CD14-positive monocyte (primary cell): ENCODE measurements at regions not wholly inside any gene's neighbourhood (a gene's known extent, or its start where the extent isn't known, plus 50 kb on each side); places are given as distances from the start of the nearest gene placed in this dataset.

Experiments
- DNase-seq, 3 donors: peaks; one replicate each; pipeline ENCODE4 v3.0.0-alpha.2; 2011 to 2022
- H2AFZ ChIP-seq: 2 replicates; pipeline ENCODE4 v1.6.0; 2012; ENCODE audit warnings: mild to moderate bottlenecking, low read depth, low read length, inconsistent platforms; ENCODE audit not compliant: insufficient read depth, poor library complexity, severe bottlenecking
- H3K27ac ChIP-seq, 2 donors: 1 replicate in 1 of 2; 2 replicates in 1 of 2; pipeline ENCODE4 v1.5.1; 2012 to 2013; ENCODE audit warnings: low read length in 2 of 2, control low read depth in 1 of 2, inconsistent platforms in 1 of 2, low read depth in 1 of 2, mild to moderate bottlenecking in 1 of 2
- H3K27me3 ChIP-seq, 2 donors: one replicate each; pipeline versions ENCODE4 v1.6.0 to v1.6.1; 2011 to 2013; ENCODE audit warnings: low read length in 2 of 2; ENCODE audit not compliant: control insufficient read depth in 2 of 2, insufficient read depth in 2 of 2
- H3K36me3 ChIP-seq, 2 donors: replicated peaks in 1 of 2; 1 replicate in 1 of 2; 2 replicates in 1 of 2; pipeline versions ENCODE4 v1.5.1 to v1.6.1; 2012 to 2013; ENCODE audit warnings: low read length in 2 of 2, control low read depth in 1 of 2, inconsistent platforms in 1 of 2, mild to moderate bottlenecking in 1 of 2; ENCODE audit not compliant: insufficient read depth in 2 of 2, control insufficient read depth in 1 of 2
- H3K4me1 ChIP-seq, 2 donors: 1 replicate in 1 of 2; 2 replicates in 1 of 2; pipeline versions ENCODE4 v1.5.1 to v1.6.1; 2012 to 2013; ENCODE audit warnings: low read length in 2 of 2, control low read depth in 1 of 2, inconsistent platforms in 1 of 2, mild to moderate bottlenecking in 1 of 2, moderate library complexity in 1 of 2; ENCODE audit not compliant: insufficient read depth in 2 of 2, control insufficient read depth in 1 of 2
- H3K4me2 ChIP-seq: replicated peaks from 2 replicates; pipeline ENCODE3; 2012; ENCODE audit warnings: low read length, moderate library complexity, mild to moderate bottlenecking; ENCODE audit not compliant: poor library complexity, severe bottlenecking; ENCODE audit errors: extremely low read depth
- H3K4me3 ChIP-seq, 3 experiments: fragments of 200-600 bp in 1 of 3; sonication (generic) in 1 of 3; replicated peaks in 1 of 3; 1 replicate in 2 of 3; 2 replicates in 1 of 3; pipeline ENCODE4 v1.5.1; 2011 to 2013; ENCODE audit warnings: low read length in 3 of 3, mild to moderate bottlenecking in 3 of 3, control low read depth in 2 of 3, low read depth in 2 of 3, inconsistent platforms in 1 of 3, moderate library complexity in 1 of 3
- H3K79me2 ChIP-seq: 2 replicates; pipeline ENCODE4 v1.6.0; 2012; ENCODE audit warnings: mild to moderate bottlenecking, control low read depth, inconsistent platforms, low read length, moderate library complexity; ENCODE audit not compliant: insufficient read depth
- H3K9ac ChIP-seq: 2 replicates; pipeline ENCODE4 v1.6.0; 2017; ENCODE audit warnings: low read length, mild to moderate bottlenecking; ENCODE audit not compliant: insufficient read depth, poor library complexity, severe bottlenecking
- H3K9me3 ChIP-seq, 2 donors: replicated peaks in 1 of 2; 1 replicate in 1 of 2; 2 replicates in 1 of 2; pipeline versions ENCODE4 v1.5.1 to v1.6.1; 2012 to 2013; ENCODE audit warnings: low read length in 2 of 2, control low read depth in 1 of 2; ENCODE audit not compliant: control insufficient read depth in 1 of 2, insufficient read depth in 1 of 2
- H4K20me1 ChIP-seq: 2 replicates; pipeline ENCODE4 v1.6.0; 2012; ENCODE audit warnings: mild to moderate bottlenecking, low read length, control low read depth, moderate library complexity; ENCODE audit not compliant: insufficient read depth
- H3K27ac Mint-ChIP-seq, 7 donors: one replicate each; pipeline ENCODE4 v1.8.0; 2020; ENCODE audit warnings: mild to moderate bottlenecking in 7 of 7, mixed read lengths in 7 of 7, moderate library complexity in 6 of 7, inconsistent platforms in 2 of 7
- H3K27me3 Mint-ChIP-seq, 3 donors: one replicate each; pipeline ENCODE4 v1.8.0; 2021 to 2022; ENCODE audit warnings: low read depth in 3 of 3, mild to moderate bottlenecking in 3 of 3, mixed read lengths in 3 of 3, moderate library complexity in 3 of 3, inconsistent platforms in 1 of 3
- H3K36me3 Mint-ChIP-seq, 2 donors: one replicate each; pipeline ENCODE4 v1.8.0; 2020; ENCODE audit warnings: mixed read lengths in 2 of 2, inconsistent platforms in 1 of 2, mild to moderate bottlenecking in 1 of 2
- H3K4me1 Mint-ChIP-seq: one replicate; pipeline ENCODE4 v1.8.0; 2020; ENCODE audit warnings: mild to moderate bottlenecking, mixed read lengths
- H3K4me3 Mint-ChIP-seq, 2 donors: one replicate each; pipeline ENCODE4 v1.8.0; 2020; ENCODE audit warnings: mild to moderate bottlenecking in 2 of 2, mixed read lengths in 2 of 2, moderate library complexity in 1 of 2
- H3K9me3 Mint-ChIP-seq, 7 donors: one replicate each; pipeline ENCODE4 v1.8.0; 2020 to 2022; ENCODE audit warnings: mixed read lengths in 7 of 7, mild to moderate bottlenecking in 6 of 7, moderate library complexity in 6 of 7, inconsistent platforms in 2 of 7
- WGBS: methylation state at CpG from one replicate; pipeline ENCODE4 v1.1.5; 2013; ENCODE audit warnings: missing lambda C conversion rate; ENCODE audit not compliant: insufficient coverage; 5-methylcytosine and 5-hydroxymethylcytosine counted together
- intact Hi-C, 2 donors: fragments of 100-400 bp; cut with micrococcal nuclease; formaldehyde crosslinking; loops; one replicate each; pipeline versions ENCODE4 v1.15.0 to v1.15.1; 2023
- TF ChIP-seq, protein P1 (sequence below): fragments of 200-600 bp; IDR thresholded peaks from one replicate; pipeline ENCODE4 v1.8.0; 2022; ENCODE audit warnings: antibody characterized with exemption, mild to moderate bottlenecking

DNA sequence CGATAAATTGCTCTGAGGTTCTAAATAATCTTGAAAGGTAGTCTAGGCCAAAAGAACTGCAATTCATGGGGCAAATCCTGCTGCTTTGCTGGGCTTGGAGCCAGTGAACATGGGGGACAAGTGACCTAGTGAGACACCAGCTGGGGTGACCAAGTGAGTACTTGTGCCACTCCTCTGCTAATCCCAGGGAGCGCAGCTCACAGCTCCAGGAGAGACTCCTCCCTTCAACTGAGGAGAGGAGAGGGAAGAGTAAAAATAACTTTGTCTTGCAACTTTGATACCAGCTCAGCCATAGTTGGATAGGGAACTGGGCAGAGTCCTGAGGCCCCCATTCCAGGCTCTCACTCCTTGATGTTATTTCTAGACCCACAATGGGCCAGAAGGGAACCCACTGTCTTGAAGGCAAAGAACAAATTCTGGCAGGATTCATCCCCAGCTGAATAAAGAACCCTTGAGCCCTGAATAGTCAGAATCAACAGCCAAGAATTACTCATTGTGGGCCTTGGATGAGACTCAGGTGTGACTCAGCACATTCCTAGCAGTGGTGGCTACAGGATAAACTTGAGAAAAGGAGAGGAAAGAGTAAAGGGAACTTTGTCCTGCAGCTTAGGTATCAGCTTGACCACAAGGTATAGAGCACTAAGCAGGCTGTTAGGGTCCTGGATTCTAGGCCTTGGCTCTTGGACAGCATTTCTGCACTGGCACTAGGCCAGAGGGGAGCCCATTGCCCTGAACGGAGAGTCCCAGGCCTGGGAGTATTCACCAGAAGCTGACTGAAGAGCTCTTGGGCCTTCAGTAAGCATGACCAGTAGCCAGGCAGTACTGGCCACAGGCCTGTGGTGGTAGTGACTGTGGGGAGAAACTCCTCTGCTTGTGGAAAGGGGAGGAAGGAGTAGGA is 288.3 kb upstream of the CDH18 start:
- Mint-ChIP-seq H3K9me3 (peaks cover 2 to 10% (median 8%) of the 10 kb centered on the region in 7 donors), H3K27ac (peak overlapping the region in 1 of 7 donors; percentile 54), H3K4me3 (no peak overlapping the region), H3K36me3 (no peaks in the 10 kb centered on the region), H3K4me1 (no peaks in the 10 kb centered on the region), H3K27me3 (no peaks in the 10 kb centered on the region)
- Histone ChIP-seq H3K27me3 (no peaks in the 10 kb centered on the region), H3K79me2 (no peaks in the 10 kb centered on the region), H4K20me1 (no peaks in the 10 kb centered on the region), H3K4me2 (no peak overlapping the region), H2AFZ (no peak overlapping the region), H3K4me1 (no peaks in the 10 kb centered on the region), H3K4me3 (no peak overlapping the region), H3K36me3 (no peaks in the 10 kb centered on the region), H3K9me3 (peaks cover 16% of the 10 kb centered on the region in 2 donors), H3K27ac (no peak overlapping the region), H3K9ac (no peak overlapping the region)
- intact Hi-C loops = no loop called here
- TF ChIP-seq, protein P1, sequence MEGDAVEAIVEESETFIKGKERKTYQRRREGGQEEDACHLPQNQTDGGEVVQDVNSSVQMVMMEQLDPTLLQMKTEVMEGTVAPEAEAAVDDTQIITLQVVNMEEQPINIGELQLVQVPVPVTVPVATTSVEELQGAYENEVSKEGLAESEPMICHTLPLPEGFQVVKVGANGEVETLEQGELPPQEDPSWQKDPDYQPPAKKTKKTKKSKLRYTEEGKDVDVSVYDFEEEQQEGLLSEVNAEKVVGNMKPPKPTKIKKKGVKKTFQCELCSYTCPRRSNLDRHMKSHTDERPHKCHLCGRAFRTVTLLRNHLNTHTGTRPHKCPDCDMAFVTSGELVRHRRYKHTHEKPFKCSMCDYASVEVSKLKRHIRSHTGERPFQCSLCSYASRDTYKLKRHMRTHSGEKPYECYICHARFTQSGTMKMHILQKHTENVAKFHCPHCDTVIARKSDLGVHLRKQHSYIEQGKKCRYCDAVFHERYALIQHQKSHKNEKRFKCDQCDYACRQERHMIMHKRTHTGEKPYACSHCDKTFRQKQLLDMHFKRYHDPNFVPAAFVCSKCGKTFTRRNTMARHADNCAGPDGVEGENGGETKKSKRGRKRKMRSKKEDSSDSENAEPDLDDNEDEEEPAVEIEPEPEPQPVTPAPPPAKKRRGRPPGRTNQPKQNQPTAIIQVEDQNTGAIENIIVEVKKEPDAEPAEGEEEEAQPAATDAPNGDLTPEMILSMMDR = no peak
- DNase-seq = no peak
- 60% methylated on average over 1 of the region's 3 CpGs for WGBS

DNA sequence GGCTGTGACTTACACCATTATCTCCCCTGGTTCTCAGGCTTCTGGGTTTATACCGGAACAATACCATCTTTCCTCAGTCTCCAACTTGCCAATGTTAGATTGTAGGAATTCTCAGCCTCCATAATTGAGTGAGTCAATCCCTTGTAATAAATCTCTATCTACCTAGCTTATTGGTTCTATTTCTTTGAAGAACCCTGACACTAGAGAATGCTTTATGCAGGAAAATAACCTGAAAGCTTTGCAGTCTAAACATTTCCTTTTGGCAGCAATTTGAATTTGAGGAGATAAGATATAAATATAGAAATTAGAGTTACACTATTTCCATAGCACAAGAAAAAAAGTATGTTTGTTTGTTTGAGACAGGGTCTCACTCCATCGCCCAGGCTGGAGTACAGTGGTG is 278.1 kb upstream of the CDH18 start:
- Histone ChIP-seq H3K9me3 (peaks cover 0 to 7% of the 10 kb centered on the region in 2 donors), H3K79me2 (no peaks in the 10 kb centered on the region), H3K27me3 (no peaks in the 10 kb centered on the region), H3K36me3 (no peaks in the 10 kb centered on the region), H3K9ac (no peak overlapping the region), H2AFZ (no peak overlapping the region), H3K4me3 (no peak overlapping the region), H4K20me1 (no peaks in the 10 kb centered on the region), H3K4me2 (no peak overlapping the region), H3K27ac (no peak overlapping the region), H3K4me1 (no peaks in the 10 kb centered on the region)
- no peaks in the 10 kb centered on the region for H3K36me3 Mint-ChIP-seq
- H3K9me3 Mint-ChIP-seq = peaks cover 0 to 9% (median 2%) of the 10 kb centered on the region in 7 donors
- WGBS = no CpG with 5 or more reads among the region's 2 CpGs
- DNase-seq = no peak
- H3K27ac Mint-ChIP-seq = no peak overlapping the region
- intact Hi-C loops = no loop called here
- H3K4me3 Mint-ChIP-seq = no peak overlapping the region
- H3K4me1 Mint-ChIP-seq = no peaks in the 10 kb centered on the region
- no peaks in the 10 kb centered on the region for H3K27me3 Mint-ChIP-seq
- TF ChIP-seq, protein P1 = no peak
